ENCODE measurements at regions not wholly inside any gene's neighbourhood (a gene's known extent, or its start where the extent isn't known, plus 50 kb on each side); places are given as distances from the start of the nearest gene placed in this dataset.

DNA sequence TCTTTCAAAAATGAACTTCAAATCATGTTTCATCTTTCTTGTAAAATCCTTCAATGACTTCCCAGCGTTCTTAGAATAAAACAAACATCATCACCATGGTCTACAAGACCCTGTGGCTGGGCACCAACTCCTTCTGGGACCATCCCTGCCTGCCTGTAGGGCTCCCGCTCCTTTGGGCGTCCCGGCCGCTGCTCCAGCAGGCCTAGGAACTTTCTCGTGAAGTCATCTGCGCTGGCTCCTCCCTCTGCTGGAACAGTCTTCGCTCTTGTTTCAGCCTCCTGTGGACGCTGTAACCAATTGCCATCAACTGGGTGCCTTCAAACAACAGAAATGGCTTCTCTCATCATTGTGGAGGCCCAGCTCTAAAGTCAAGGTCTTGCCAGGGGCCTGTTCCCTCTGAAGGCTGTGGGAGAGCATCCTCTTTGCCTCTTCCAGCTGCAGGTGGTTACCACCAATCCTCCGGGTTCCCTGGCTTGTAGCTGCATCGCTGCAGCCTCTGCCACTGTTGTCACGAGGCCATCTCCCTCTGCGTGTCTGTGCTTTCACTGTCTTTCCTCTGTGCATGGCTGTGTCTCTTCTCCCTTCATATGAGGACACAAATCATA is 185.5 kb upstream of the SDK2 start:
- TF ChIP-seq, protein P1, sequence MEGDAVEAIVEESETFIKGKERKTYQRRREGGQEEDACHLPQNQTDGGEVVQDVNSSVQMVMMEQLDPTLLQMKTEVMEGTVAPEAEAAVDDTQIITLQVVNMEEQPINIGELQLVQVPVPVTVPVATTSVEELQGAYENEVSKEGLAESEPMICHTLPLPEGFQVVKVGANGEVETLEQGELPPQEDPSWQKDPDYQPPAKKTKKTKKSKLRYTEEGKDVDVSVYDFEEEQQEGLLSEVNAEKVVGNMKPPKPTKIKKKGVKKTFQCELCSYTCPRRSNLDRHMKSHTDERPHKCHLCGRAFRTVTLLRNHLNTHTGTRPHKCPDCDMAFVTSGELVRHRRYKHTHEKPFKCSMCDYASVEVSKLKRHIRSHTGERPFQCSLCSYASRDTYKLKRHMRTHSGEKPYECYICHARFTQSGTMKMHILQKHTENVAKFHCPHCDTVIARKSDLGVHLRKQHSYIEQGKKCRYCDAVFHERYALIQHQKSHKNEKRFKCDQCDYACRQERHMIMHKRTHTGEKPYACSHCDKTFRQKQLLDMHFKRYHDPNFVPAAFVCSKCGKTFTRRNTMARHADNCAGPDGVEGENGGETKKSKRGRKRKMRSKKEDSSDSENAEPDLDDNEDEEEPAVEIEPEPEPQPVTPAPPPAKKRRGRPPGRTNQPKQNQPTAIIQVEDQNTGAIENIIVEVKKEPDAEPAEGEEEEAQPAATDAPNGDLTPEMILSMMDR (IDR thresholded peaks at IDR 0.05; ENCODE audit: insufficient read depth, low read length, missing control alignments): no peak
- CTCF ChIA-PET: no interaction called here
- DNase-seq (ENCODE audit: low read depth, low spot score): no peak
- POLR2A ChIA-PET: no interaction called here
- H3K4me3 ChIP-seq (ENCODE audit: low read depth, low read length): no peak overlapping the region

DNA sequence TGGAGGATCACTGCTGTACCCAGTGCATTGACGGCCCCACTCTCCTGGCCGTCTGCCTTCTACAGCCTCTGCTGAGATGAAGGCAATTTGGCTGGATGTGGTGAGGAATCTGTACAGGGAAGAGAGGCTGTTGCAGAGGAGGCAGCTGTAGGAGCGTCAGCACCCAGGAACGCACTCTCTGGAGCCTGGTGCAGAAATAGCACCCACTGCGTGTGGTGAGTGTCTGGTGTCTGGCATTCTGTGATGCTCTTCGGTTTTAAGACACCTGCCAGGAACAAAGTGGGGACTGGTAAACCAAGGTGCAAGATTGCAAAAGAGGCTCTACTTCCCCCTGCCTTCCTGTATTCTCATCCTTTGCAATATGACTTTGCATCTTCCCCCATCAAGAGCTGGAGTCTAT is 187.5 kb upstream of the SDK2 start:
- no peak overlapping the region for H3K4me3 ChIP-seq (ENCODE audit: low read depth, low read length)
- ChIA-PET POLR2A (no interaction called here), CTCF (no interaction called here)
- TF ChIP-seq, protein P1 (IDR thresholded peaks at IDR 0.05; ENCODE audit: insufficient read depth, low read length, missing control alignments): no peak
- DNase-seq (ENCODE audit: low read depth, low spot score): no peak

DNA sequence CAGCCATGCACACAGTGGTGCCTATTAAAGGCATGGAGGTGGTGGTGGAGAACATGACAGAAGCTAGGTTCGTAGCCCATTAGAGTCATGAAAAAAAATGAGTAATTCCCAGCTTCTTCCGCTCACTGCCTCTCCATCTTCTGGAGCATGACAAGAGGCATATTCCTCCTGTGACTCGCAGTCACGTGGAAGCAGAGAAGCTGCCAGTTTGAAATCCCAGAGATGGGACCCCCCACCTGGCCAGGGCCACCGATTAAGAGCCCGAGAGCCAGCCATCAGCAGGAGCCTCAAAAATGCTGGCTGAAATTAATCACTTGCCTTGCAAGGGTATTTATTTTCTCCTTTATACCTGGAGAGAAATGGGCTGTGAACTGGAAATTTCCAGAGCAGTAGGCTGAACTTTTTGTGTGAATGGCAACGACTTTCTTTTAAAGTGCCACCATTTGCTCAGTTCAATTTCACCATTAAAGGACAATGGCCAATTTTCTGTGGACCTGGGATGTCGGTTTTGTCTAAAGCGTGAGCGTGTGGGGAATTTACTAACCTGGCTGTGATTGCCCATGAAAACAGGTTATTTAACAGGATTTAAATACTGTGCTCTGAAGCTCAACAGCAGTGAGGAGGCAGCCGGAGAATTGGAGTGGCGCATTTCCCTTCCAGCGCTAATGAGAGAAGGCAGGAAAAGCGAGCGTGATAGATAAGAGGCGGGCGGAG is 189.7 kb upstream of the SDK2 start:
- DNase-seq (ENCODE audit: low read depth, low spot score): no peak
- CTCF ChIA-PET: interaction anchor here (1.0 kb wide), 1 partner anchor 534 kb away, joined by 3 read pairs; no protein-coding TSS in a partner anchor
- POLR2A ChIA-PET: no interaction called here

DNA sequence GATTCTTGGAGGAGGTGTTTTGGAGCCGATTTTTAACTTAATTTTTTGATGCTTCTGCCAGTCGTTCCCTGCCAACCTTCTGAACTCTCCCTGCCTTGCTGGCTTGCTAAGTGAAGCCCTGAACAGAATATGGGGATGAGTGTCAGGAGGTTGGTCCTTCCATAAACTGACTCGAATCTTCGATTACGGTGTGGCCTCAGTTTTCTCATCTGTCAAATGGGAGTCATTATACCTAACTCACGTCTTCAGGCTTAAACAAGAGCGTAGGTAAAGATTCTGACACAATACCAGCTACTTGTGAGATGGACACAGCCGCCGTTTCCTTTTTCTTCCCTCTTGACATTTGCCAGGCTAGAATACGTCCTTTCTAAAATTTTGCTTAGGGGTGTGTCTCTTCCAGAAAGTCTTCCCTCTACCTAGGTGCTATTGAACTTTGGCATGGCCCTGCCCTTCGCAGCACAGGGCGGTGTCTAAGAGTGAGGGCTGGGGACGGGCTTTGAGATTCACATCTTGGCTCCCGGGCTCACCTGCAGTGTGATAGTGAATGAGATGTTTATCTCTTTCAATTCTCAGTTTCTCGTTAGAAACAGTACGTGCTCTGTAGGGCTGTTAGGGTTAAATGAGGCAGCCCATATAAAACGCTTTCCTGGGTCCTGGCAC is 190.6 kb upstream of the SDK2 start:
- POLR2A ChIA-PET: no interaction called here
- DNase-seq (ENCODE audit: low read depth, low spot score): no peak
- TF ChIP-seq, protein P1 (IDR thresholded peaks at IDR 0.05; ENCODE audit: insufficient read depth, low read length, missing control alignments): no peak
- CTCF ChIA-PET: no interaction called here
- H3K4me3 ChIP-seq (ENCODE audit: low read depth, low read length): no peak overlapping the region

More for the DNA sequence above, 189.7 kb upstream of the SDK2 start:
- H3K4me3 ChIP-seq (ENCODE audit: low read depth, low read length): no peak overlapping the region
- TF ChIP-seq, protein P1 (IDR thresholded peaks at IDR 0.05; ENCODE audit: insufficient read depth, low read length, missing control alignments): no peak

DNA sequence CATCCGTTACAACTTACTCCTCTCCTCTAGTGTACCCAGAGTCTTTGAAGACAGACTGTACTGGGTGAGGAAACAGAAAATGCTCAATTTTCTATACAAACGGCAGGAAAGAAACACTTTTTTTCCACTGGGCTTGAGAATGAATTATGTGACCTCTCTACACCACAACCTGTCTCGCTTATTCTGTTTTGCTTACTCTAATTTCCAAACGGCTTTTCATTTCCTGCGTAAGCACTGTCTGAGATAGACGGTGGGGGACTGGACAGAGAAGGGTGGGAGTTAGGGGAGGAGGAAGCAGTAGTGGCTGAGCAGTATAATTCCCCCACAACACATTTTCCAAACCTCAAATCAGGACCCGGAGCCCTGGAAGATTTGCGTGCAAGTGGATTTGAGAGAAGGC is 191.4 kb upstream of the SDK2 start:
- TF ChIP-seq, protein P1 (IDR thresholded peaks at IDR 0.05; ENCODE audit: insufficient read depth, low read length, missing control alignments): no peak
- no peak overlapping the region for H3K4me3 ChIP-seq (ENCODE audit: low read depth, low read length)
- CTCF ChIA-PET: no interaction called here
- POLR2A ChIA-PET: no interaction called here
- DNase-seq (ENCODE audit: low read depth, low spot score): no peak

DNA sequence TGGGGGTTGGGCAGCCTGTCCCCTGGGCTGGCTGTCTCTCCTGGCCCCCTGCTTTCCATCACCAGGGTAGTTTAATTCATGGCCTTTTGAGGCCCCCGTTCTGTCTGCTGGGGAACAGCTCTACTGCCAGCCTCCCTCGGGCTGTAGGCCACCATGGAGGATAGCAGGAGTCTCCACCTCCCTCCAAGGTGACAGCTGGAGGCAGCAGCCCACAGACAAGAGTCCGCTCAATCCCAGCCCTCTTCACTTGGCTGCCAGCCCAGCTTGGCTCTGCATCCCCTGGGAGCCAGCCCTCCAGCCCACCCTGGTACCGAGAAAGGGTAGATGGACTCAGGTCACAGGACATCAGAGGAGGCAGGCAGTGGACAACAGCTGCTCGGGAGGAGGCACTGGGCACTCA is 194.6 kb upstream of the SDK2 start:
- no peak for DNase-seq (ENCODE audit: low read depth, low spot score)
- H3K4me3 ChIP-seq (ENCODE audit: low read depth, low read length): no peak overlapping the region
- TF ChIP-seq, protein P1 (IDR thresholded peaks at IDR 0.05; ENCODE audit: insufficient read depth, low read length, missing control alignments): no peak
- ChIA-PET CTCF (no interaction called here), POLR2A (no interaction called here)

All from AG04449 (cell line).